H9 (cell line): ENCODE measurements at regions not wholly inside any gene's neighbourhood (a gene's known extent, or its start where the extent isn't known, plus 50 kb on each side); places are given as distances from the start of the nearest gene placed in this dataset.

Experiments
- DNase-seq: peaks from one replicate; pipeline ENCODE4 v3.0.0-alpha.2; 2017
- H2AFZ ChIP-seq: one replicate; pipeline ENCODE4 v1.6.1; 2013; ENCODE audit warnings: mild to moderate bottlenecking, low read length, control low read depth, moderate library complexity
- H2AK5ac ChIP-seq: 2 replicates; pipeline ENCODE4 v1.6.1; 2013; ENCODE audit warnings: low read length, control low read depth, mixed read lengths; ENCODE audit not compliant: insufficient read length
- H2BK120ac ChIP-seq: one replicate; pipeline ENCODE4 v1.6.1; 2013; ENCODE audit warnings: low read depth, mild to moderate bottlenecking, low read length, control low read depth, inconsistent platforms; ENCODE audit not compliant: poor library complexity, severe bottlenecking
- H2BK12ac ChIP-seq: 2 replicates; pipeline ENCODE4 v1.6.1; 2013; ENCODE audit warnings: low read length, control low read depth, mixed read lengths, low read depth; ENCODE audit not compliant: insufficient read length
- H2BK15ac ChIP-seq: 2 replicates; pipeline ENCODE4 v1.6.1; 2013; ENCODE audit warnings: low read depth, low read length, control low read depth
- H2BK20ac ChIP-seq: one replicate; pipeline ENCODE4 v1.6.1; 2013; ENCODE audit warnings: low read depth, mild to moderate bottlenecking, low read length, control low read depth, inconsistent platforms; ENCODE audit not compliant: poor library complexity, severe bottlenecking
- H2BK5ac ChIP-seq: 2 replicates; pipeline ENCODE4 v1.6.1; 2013; ENCODE audit warnings: low read length, control low read depth, mixed read lengths; ENCODE audit not compliant: insufficient read length
- H3K14ac ChIP-seq: 2 replicates; pipeline ENCODE4 v1.6.1; 2013; ENCODE audit warnings: low read length, control low read depth; ENCODE audit not compliant: insufficient read depth
- H3K18ac ChIP-seq: 2 replicates; pipeline ENCODE4 v1.6.1; 2013; ENCODE audit warnings: low read depth, mild to moderate bottlenecking, mixed read lengths, low read length, control low read depth; ENCODE audit not compliant: insufficient read length
- H3K23ac ChIP-seq: 2 replicates; pipeline ENCODE4 v1.6.1; 2013; ENCODE audit warnings: low read length, control low read depth, mixed read lengths, low read depth; ENCODE audit not compliant: insufficient read length
- H3K23me2 ChIP-seq: 2 replicates; pipeline ENCODE4 v1.6.1; 2013; ENCODE audit warnings: low read depth, mild to moderate bottlenecking, mixed read lengths, low read length, control low read depth; ENCODE audit not compliant: insufficient read length, poor library complexity, severe bottlenecking
- H3K27ac ChIP-seq: 2 replicates; pipeline ENCODE4 v1.5.1; 2013; ENCODE audit warnings: low read length, control low read depth, mixed read lengths, low read depth; ENCODE audit not compliant: insufficient read length
- H3K27me3 ChIP-seq: 2 replicates; pipeline ENCODE4 v1.6.1; 2013; ENCODE audit warnings: low read length, control low read depth, inconsistent platforms; ENCODE audit not compliant: insufficient read depth
- H3K4ac ChIP-seq: 2 replicates; pipeline ENCODE4 v1.6.1; 2013; ENCODE audit warnings: low read depth, mild to moderate bottlenecking, control low read depth, inconsistent platforms, low read length, moderate library complexity
- H3K4me1 ChIP-seq: 2 replicates; pipeline ENCODE4 v1.6.1; 2013; ENCODE audit warnings: low read length, control low read depth, inconsistent platforms; ENCODE audit not compliant: insufficient read depth
- H3K4me2 ChIP-seq: 2 replicates; pipeline ENCODE4 v1.6.1; 2013; ENCODE audit warnings: low read length, control low read depth, mixed read lengths; ENCODE audit not compliant: insufficient read length, insufficient read depth
- H3K56ac ChIP-seq: 2 replicates; pipeline ENCODE4 v1.6.1; 2013; ENCODE audit warnings: low read depth, mild to moderate bottlenecking, mixed read lengths, low read length, control low read depth; ENCODE audit not compliant: insufficient read length
- H3K79me1 ChIP-seq: 2 replicates; pipeline ENCODE4 v1.6.1; 2013; ENCODE audit warnings: low read depth, mild to moderate bottlenecking, moderate library complexity, low read length, control low read depth, inconsistent platforms; ENCODE audit not compliant: insufficient read depth, poor library complexity, severe bottlenecking
- H3K79me2 ChIP-seq: 2 replicates; pipeline ENCODE4 v1.6.1; 2013; ENCODE audit warnings: low read length, control low read depth, inconsistent platforms; ENCODE audit not compliant: insufficient read depth
- H3K9ac ChIP-seq: 2 replicates; pipeline ENCODE4 v1.6.1; 2013; ENCODE audit warnings: low read length, control low read depth, mixed read lengths; ENCODE audit not compliant: insufficient read length; ENCODE audit errors: extremely low read depth
- H3K9me3 ChIP-seq: one replicate; pipeline ENCODE4 v1.6.1; 2013; ENCODE audit warnings: low read depth, low read length, inconsistent platforms; ENCODE audit not compliant: control insufficient read depth
- H3T11ph ChIP-seq: one replicate; pipeline ENCODE4 v1.6.1; 2013; ENCODE audit warnings: mild to moderate bottlenecking, low read length, control low read depth, inconsistent platforms
- H4K20me1 ChIP-seq: one replicate; pipeline ENCODE4 v1.6.1; 2013; ENCODE audit not compliant: control insufficient read depth, insufficient read length, insufficient read depth
- H4K5ac ChIP-seq: 2 replicates; pipeline ENCODE4 v1.6.1; 2013; ENCODE audit warnings: low read depth, mild to moderate bottlenecking, mixed read lengths, low read length, control low read depth; ENCODE audit not compliant: insufficient read length
- H4K8ac ChIP-seq: replicated peaks from 2 replicates; pipeline ENCODE4 v1.6.1; 2013; ENCODE audit warnings: low read length, control low read depth, mixed read lengths, low read depth; ENCODE audit not compliant: insufficient read length
- H4K91ac ChIP-seq: 2 replicates; pipeline ENCODE4 v1.6.1; 2013; ENCODE audit warnings: low read depth, mild to moderate bottlenecking, moderate library complexity, mixed read lengths, low read length, control low read depth; ENCODE audit not compliant: insufficient read length
- H3K27ac Mint-ChIP-seq, 3 experiments: 2 replicates in 2 of 3; 3 replicates in 1 of 3; pipeline ENCODE4 v1.8.0; 2020 to 2021; ENCODE audit warnings: mixed read lengths in 3 of 3, mild to moderate bottlenecking in 1 of 3, moderate library complexity in 1 of 3
- H3K27me3 Mint-ChIP-seq: 2 replicates; pipeline ENCODE4 v1.8.0; 2021; ENCODE audit warnings: low read depth, mild to moderate bottlenecking, moderate library complexity, mixed read lengths
- H3K36me3 Mint-ChIP-seq, 3 experiments: 2 replicates in 2 of 3; 3 replicates in 1 of 3; pipeline ENCODE4 v1.8.0; 2020 to 2021; ENCODE audit warnings: low read depth in 3 of 3, mixed read lengths in 3 of 3; ENCODE audit not compliant: insufficient read depth in 1 of 3
- H3K4me1 Mint-ChIP-seq, 2 experiments: 2 replicates each; pipeline ENCODE4 v1.8.0; 2020; ENCODE audit warnings: mixed read lengths in 2 of 2
- H3K4me3 Mint-ChIP-seq, 2 experiments: 2 replicates in 1 of 2; 3 replicates in 1 of 2; pipeline ENCODE4 v1.8.0; 2020 to 2021; ENCODE audit warnings: mild to moderate bottlenecking in 2 of 2, mixed read lengths in 2 of 2, moderate library complexity in 1 of 2
- H3K9me3 Mint-ChIP-seq, 2 experiments: 2 replicates in 1 of 2; 3 replicates in 1 of 2; pipeline ENCODE4 v1.8.0; 2020; ENCODE audit warnings: mild to moderate bottlenecking in 2 of 2, mixed read lengths in 2 of 2, moderate library complexity in 1 of 2
- WGBS: extraction: QIAGEN DNeasy Blood & Tissue Kit; methylation state at CpG from one replicate; pipeline ENCODE4 v1.1.7; 2013; ENCODE audit warnings: missing lambda C conversion rate, low lambda C conversion rate, mixed read lengths; ENCODE audit not compliant: insufficient read length; ENCODE audit errors: extremely low coverage; 5-methylcytosine and 5-hydroxymethylcytosine counted together
- TF ChIP-seq, protein P1 (sequence below): fragments of 200-600 bp; sonication (generic); conservative IDR thresholded peaks from 3 replicates; pipeline ENCODE4 v1.8.0; 2021; ENCODE audit warnings: antibody characterized with exemption, mild to moderate bottlenecking

DNA sequence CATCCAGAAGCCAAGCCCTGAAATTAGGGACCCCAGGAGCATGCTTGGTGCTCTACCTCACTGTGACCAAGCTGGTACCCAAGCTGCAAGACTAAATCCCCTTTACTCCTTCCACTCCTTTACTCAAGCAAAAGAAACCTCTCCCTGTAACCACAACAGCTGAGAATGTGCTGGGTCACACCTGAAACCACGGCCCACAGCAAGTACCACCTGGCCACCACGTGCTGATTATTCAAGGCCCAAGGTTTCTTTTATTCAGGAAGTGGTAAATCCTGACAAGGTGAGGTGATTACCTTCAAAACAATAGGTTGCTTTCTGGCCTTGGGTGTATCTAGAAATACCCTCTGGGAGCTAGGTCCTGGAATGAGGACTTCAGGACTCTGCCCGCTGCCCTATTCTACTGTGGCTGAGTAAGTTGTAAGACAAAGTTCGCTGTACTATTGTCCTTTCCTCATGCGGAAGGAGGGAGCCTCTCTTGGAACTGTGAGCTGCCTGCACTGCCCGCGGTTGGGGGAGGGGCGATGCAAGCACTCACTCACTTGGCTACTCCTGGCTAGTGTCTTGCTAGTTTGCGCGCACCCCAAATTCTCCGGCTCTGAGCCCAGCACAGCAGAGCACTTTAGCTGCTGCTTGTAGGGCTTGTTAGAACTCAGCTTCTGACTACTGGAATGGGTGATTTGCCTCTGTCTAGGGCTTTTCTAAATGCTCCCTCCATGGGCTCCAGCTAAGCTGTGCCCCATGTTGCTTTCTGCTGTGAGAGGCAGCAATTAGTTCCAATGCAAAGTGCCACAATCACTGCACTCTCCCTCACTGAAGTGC is 487.1 kb upstream of the CNTN3 start:
- H3K56ac ChIP-seq, result no peak overlapping the region
- H3K27ac Mint-ChIP-seq, result peak overlapping the region in 2 of 3 experiments; percentile 29 to 83; a peak in 3 of 7 replicates

More for the DNA sequence above, 487.1 kb upstream of the CNTN3 start:
- H2BK15ac ChIP-seq, result no peak overlapping the region
- H3K4me1 Mint-ChIP-seq, result peaks cover 20 to 24% of the 10 kb centered on the region in 2 experiments
- no peaks in the 10 kb centered on the region for H3K27me3 ChIP-seq
- peaks cover 2 to 23% (median 5%) of the 10 kb centered on the region in 3 experiments; a peak in 6 of 7 replicates for H3K36me3 Mint-ChIP-seq
- peaks cover 8 to 19% of the 10 kb centered on the region in 2 experiments for H3K9me3 Mint-ChIP-seq
- no peaks in the 10 kb centered on the region for H3K79me1 ChIP-seq
- peak; percentile 77 for DNase-seq
- H2BK12ac ChIP-seq, result no peak overlapping the region
- no peak overlapping the region for H2BK5ac ChIP-seq
- H3K4me2 ChIP-seq, result peak overlapping the region; percentile 33
- H3K4me1 ChIP-seq, result no peaks in the 10 kb centered on the region
- H3K4ac ChIP-seq, result no peak overlapping the region
- H4K5ac ChIP-seq, result no peak overlapping the region
- H3K9me3 ChIP-seq, result no peaks in the 10 kb centered on the region
- no peak overlapping the region for H4K91ac ChIP-seq
- H3K23ac ChIP-seq, result no peak overlapping the region
- H3K23me2 ChIP-seq, result no peaks in the 10 kb centered on the region
- H3K18ac ChIP-seq, result peak overlapping the region; percentile 33
- no peak overlapping the region for H2BK20ac ChIP-seq
- no peak overlapping the region; a peak in 1 of 5 replicates for H3K4me3 Mint-ChIP-seq
- H3T11ph ChIP-seq, result no peak overlapping the region
- no peaks in the 10 kb centered on the region for H3K79me2 ChIP-seq
- H3K27me3 Mint-ChIP-seq, result peaks cover 14% of the 10 kb centered on the region
- no peak overlapping the region for H3K9ac ChIP-seq
- H3K27ac ChIP-seq, result no peak overlapping the region
- H4K20me1 ChIP-seq, result no peaks in the 10 kb centered on the region
- WGBS, result no CpG with 5 or more reads among the region's 11 CpGs
- peak overlapping the region; percentile 9; the same call in 1 of the 2 replicates for H3K14ac ChIP-seq
- peak overlapping the region; percentile 17 for H2AFZ ChIP-seq
- H2AK5ac ChIP-seq, result no peak overlapping the region
- no peak overlapping the region for H4K8ac ChIP-seq
- no peak overlapping the region for H2BK120ac ChIP-seq
- TF ChIP-seq, protein P1, sequence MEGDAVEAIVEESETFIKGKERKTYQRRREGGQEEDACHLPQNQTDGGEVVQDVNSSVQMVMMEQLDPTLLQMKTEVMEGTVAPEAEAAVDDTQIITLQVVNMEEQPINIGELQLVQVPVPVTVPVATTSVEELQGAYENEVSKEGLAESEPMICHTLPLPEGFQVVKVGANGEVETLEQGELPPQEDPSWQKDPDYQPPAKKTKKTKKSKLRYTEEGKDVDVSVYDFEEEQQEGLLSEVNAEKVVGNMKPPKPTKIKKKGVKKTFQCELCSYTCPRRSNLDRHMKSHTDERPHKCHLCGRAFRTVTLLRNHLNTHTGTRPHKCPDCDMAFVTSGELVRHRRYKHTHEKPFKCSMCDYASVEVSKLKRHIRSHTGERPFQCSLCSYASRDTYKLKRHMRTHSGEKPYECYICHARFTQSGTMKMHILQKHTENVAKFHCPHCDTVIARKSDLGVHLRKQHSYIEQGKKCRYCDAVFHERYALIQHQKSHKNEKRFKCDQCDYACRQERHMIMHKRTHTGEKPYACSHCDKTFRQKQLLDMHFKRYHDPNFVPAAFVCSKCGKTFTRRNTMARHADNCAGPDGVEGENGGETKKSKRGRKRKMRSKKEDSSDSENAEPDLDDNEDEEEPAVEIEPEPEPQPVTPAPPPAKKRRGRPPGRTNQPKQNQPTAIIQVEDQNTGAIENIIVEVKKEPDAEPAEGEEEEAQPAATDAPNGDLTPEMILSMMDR, result no peak
